ENCODE measurements at regions not wholly inside any gene's neighbourhood (a gene's known extent, or its start where the extent isn't known, plus 50 kb on each side); places are given as distances from the start of the nearest gene placed in this dataset.

DNA sequence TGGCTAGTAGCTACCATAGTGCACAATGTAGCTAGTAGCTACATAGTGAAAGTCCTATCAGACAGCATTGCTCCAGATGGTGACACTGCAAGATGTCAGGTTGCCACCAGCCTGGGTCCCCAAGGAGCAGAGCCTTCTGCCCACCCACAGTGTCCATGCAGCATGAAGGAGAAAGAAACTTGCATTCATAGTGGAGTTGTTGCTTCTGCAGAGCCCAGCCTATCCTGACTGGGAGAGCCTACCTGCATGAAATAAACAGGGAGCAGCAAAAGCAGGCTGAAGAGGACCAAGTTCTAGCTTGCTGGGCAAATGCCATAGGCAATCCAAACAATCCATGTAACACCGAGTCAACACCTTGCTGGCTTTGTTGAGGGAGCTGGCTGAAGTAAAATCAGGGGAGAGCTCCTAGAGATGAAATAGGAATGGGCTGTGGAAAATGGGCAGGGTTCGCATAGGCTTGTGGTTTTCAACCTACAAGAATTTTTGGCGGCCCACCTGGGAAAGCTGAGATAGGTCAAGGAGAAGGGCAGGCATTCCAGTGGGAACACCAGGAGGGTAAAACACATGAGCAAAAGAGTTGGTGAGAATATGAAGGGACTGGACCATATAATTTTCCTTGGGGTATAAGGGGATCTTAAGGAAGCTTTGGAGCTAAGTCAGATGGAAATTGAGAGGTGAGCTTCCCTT is 195.8 kb downstream of the CYP26B1 start:
- DNase-seq = no peak

GRCh38 chr2:71951083-71951468 is 196.6 kb downstream of the CYP26B1 start:
- DNase-seq = no peak

GRCh38 chr2:71950256-71951082 is 197.2 kb downstream of the CYP26B1 start:
- no peak for DNase-seq

DNA sequence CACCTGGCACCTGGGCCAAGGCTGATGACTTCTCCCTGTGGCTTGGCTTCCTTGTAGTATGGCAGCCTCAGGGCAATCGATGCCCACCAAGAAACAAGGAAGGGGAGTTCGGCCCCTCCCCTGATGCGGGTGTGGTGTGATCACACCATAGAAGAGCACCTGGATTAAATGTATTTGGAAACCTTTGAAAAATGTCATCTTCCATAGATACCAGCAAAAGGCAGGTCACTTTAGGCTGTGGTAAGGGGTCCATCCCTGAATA is 198.2 kb downstream of the CYP26B1 start:
- DNase-seq = no peak

DNA sequence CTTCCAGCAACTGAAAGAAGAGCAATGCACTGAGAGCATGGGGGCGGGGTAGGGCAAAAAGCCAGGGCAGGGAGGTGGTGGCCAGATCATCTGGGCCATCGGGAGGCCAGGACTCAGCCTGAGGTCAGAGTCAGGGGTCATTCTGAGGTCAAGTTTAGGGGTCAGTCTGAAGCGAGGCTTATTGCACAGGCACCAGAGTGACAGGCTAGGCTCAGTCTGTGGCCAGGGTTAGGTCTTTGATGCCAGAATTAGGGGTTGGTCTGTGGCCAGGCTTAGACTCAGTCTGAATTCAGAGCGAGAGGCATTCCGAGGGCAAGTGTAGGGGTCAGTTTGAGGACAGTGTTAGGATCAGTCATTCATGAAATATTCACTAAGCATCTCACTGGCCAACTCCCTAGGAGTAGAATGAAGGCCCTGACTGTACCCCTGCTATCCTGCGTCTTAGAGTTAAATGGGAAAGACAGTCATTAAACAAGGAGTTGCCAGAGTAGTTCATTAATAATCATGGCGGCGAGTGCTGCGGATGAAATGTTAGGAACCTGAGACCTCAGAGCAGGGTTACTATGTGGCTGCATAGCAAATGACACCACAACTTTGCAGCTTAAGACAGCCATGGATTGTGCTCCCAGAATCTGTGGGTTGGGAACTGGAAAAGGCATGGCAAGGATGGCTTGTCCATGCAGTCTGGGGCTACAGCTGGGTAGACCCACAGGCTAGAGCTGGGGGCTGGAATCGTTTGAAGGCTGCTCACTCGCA is 198.7 kb downstream of the CYP26B1 start:
- no peak for DNase-seq

GRCh38 chr2:71947809-71948208 is 199.9 kb downstream of the CYP26B1 start:
- DNase-seq = no peak

DNA sequence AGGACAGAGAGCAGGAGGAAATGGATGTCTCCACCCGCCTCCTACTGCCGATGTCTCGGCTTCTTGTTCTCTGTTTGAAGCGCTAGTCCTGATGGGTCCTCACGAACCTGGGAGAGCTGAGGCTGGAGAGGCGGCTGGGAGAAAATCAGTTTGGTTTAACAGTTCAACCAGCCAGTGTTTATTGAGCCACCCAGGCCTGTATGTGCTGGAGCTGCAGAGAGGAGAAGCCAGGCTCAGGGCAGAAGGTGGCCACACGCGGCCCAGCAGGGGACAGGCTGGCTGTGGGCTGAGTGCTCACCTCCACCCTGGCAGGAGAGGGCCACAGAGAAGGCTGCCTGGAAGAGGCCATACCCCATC is 202.1 kb downstream of the CYP26B1 start:
- no peak for DNase-seq

- no peak for DNase-seq
These were observed 202.7 kb downstream of the CYP26B1 start for GRCh38 chr2:71944806-71945602.

DNA sequence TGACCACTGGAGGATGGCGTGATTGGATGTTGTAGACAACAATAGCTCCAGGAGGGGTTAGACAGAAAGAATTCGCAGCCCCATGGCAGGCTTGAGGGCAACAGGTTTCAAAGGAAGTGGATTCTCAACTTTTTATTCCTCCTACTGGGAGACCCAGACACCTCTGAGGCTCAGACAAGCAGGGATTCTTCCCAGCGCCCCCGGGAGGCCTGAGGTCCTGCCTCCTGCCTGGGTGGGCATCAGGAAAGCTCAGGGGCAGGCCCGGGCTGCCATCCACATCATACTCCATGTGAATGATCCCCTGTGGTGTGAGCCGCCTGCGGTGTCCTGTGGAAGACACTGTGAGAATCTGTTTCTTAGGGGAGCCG is 203.5 kb downstream of the CYP26B1 start:
- DNase-seq = no peak

GRCh38 chr2:71943238-71944182 is 204.2 kb downstream of the CYP26B1 start:
- no peak for DNase-seq

GRCh38 chr2:71941726-71942525 is 205.7 kb downstream of the CYP26B1 start:
- DNase-seq = no peak

DNA sequence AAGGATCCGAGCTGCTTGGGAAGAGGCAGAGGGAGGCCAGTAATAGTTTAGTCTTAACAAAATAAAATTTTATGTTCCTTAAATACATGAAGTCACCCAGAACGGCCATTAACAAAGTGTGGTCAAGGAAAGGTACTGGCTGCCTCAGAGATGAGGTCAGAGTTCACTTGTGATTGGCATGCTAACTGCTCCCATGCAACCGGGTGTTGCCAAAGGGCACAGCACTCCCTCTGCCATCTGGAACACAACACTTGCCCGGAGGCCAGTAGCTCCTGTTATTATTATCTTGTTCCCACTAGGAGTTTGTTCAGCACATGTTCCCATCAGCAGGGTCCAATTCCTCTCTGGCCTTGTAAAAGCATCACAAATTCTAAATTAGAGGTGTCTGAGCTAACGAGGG is 207.0 kb downstream of the CYP26B1 start:
- DNase-seq = no peak

DNA sequence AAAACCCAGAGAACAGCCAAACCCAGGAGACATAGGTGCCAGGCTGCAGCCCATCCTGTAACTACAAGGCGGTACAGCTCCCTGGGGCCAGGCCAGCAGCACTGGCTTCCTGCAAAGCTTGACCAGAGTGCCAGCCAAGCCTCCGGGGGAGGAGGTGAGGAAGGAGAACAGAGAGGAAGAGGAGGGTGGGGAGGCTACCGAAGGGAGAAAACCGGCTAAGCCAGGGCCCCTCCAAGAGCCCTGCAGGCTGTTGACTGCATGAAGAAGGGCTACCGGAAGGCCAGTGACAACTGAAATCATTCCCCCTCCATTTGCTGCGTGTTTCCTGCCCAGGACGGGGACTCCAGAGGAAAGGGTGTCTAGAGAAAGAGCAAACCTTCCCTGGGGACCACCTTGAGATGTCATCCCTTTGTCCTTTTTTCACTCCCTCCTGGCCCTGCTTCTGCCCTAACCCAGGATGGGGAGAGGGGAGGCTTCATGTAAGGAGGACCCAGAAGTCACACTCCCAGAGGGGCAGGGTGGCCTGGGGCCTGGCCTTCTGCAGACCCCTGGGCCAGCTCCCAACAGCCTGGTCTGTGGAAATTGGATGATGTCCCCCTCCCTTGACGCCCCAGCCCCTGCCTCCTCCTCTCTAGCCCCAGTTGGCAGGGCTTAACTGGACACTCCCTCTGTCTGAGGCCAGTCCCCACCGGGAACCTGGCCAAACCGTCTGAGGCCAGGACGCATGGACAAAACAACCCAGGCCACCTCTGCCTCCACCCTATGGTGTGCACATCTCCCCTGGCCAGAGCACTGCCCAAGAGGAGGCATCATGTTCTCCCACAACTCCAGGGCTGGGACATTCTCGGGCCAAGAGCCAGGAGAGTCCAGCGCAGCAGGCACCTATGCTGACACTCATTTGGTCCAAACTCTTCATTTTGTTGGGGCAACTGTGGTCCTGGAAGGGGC is 207.8 kb downstream of the CYP26B1 start:
- no peak for DNase-seq

DNA sequence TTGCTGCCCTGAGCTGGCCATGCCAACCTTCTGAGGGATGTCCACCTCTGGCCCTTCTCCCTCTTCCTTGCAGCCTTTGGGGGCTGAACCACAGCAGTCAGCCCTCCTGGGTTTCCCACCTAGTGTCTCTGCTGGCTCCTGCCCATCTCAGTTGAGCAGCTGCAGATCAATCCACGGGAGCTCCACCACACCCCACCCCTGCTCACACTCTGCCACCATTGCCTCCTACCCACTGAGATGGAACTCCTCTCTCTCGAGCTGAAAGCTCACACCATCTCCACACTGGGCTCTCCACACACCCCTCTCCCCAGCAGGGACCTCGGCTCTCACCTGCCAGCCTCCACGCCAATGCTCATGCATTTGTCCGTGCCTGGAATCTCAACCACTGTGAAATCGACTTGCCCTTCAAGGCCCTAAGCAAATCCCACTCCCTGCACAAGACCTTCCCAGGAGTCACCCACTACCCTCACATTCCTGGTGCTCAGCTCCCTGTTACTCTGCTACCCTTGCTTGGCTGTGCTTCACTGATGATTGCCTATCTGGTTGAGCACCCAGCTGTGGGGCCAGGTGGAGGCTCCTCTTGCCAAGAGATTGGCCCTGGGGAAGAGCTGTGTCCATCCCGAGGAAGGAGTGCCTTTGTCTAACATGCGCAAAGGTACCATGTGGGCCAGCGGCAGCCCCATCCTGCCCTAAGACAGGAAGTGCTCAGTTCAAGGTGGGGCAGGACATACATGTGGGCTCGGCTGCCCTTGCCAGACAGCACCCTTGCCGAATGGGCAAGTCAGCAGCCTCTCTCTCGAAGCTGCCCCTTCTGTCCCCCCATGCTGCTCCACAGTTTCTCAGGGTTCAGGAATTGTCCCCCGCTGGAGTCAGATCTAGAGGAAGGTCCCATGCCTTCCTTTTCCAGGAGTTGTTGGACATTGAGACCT is 208.7 kb downstream of the CYP26B1 start:
- no peak for DNase-seq

GRCh38 chr2:71938108-71938507 is 209.6 kb downstream of the CYP26B1 start:
- DNase-seq = no peak

DNA sequence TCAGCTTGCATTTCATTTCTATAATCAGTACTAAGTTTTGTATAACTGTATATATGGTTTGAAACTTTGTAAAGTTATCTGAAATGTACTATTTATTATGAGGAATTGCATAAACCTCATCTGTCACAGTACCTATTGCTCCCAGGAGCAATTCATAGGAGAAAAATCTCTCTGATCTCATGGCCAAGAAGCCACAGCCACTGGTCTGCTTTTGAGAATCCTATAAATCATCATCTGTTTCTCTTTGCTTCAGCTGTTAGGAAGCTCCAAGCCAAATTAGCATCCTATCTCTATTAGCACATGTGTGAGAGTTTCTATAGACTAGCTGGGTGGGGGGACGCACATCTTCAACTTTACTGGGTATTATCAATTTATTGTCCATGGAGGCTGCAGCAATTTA is 210.3 kb downstream of the CYP26B1 start:
- no peak for DNase-seq

DNA sequence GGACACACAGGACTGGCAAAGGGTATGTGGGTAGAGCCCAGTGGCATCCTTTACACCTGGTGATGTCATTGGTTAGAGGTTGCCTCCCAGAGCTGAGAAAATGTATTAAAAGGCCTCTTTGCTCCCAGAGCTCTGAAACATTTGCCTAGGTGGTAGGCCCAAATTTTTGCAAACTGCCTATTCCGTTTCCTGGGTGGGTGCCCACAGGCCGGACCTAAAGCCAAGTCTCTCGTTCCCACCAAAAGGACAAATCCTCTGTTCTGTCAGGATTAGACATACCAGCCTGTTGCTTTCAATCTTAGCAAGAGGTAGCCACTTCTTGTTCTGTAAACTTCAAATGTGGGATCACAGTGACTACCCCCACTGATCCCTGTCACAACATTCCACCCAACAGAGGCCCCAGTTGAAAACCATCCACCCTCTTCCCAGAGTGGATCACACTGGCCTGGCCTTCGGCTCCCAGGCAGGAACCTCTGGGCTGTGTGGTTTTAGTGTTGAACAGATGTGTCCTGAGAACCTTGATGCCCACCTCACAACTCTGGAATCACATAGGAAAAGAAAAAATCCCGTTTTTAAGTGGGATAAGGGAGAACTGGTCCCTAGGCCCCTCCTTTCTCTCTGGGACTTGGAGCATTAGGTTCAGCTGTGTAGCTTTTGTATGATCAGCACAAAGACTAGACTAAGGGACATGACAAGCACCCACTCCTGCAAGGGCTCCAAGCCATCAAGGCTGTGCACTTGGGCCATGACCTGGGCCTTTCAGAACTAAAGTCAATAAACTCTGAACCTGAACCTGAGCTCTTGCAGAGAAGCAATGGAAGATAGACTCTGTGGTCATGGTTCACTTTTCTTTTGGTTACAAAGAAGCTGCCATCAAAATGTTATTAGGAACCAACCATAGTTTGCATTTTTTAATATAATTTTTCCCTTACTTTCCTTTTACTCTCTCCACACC is 211.3 kb downstream of the CYP26B1 start:
- DNase-seq = no peak

Measured in OCI-M1 (cell line).